ENCODE measurements at regions not wholly inside any gene's neighbourhood (a gene's known extent, or its start where the extent isn't known, plus 50 kb on each side); places are given as distances from the start of the nearest gene placed in this dataset.

DNA sequence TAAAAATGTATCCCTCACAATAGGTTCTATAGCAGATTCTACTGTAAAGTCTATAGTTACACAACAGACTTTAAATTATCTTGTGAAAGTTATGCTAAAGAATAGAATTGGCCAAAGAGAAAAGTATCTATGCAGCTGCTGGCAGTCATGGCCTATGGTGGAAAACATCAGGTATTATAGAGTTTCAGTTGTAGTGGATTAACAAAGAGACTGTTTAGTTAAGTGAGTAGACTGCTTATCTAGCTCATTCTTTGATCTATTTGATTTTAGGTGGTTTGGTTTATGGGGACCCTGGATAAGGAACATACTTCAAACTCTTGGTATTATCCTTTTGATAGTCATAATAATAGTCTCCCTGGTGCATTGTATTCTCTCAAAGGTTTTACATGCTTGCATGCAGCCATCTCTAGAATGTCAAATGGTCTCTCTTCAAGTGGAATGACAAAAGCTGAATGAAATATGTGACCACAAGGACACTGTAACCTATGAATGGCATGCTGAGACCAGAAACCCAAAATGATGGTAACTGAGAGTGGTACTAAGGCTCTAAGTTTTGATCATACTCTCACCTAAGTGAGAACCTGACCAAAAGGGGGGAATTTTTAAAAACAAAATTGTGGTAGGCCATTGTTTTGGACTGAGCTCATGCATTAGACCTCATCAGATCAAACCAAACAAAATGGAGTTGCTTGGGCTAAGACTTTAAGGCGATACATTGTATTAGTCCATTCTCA lies 54.9 kb upstream of the NAMPT start:
- Histone ChIP-seq H3K4me3 (no peak overlapping the region), H3K9me3 (peaks cover 0 to 8% of the 10 kb centered on the region in 2 donors), H3K27me3 (no peaks in the 10 kb centered on the region), H3K27ac (no peak overlapping the region), H3K36me3 (no peaks in the 10 kb centered on the region), H3K4me1 (ENCODE audit: insufficient read depth) (no peaks in the 10 kb centered on the region)
- TF ChIP-seq, protein P1, sequence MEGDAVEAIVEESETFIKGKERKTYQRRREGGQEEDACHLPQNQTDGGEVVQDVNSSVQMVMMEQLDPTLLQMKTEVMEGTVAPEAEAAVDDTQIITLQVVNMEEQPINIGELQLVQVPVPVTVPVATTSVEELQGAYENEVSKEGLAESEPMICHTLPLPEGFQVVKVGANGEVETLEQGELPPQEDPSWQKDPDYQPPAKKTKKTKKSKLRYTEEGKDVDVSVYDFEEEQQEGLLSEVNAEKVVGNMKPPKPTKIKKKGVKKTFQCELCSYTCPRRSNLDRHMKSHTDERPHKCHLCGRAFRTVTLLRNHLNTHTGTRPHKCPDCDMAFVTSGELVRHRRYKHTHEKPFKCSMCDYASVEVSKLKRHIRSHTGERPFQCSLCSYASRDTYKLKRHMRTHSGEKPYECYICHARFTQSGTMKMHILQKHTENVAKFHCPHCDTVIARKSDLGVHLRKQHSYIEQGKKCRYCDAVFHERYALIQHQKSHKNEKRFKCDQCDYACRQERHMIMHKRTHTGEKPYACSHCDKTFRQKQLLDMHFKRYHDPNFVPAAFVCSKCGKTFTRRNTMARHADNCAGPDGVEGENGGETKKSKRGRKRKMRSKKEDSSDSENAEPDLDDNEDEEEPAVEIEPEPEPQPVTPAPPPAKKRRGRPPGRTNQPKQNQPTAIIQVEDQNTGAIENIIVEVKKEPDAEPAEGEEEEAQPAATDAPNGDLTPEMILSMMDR (IDR thresholded peaks at IDR 0.05), result no peak
- TF ChIP-seq POLR2A (IDR thresholded peaks at IDR 0.05) (no peak), EP300 (IDR thresholded peaks at IDR 0.05) (no peak)
- WGBS, 3 donors, result 0 to 85% (median 65%) methylated on average over 1 of the region's 1 CpG
- intact Hi-C loops (cut with DNase I), result no loop called here
- DNase-seq, result no peak

DNA sequence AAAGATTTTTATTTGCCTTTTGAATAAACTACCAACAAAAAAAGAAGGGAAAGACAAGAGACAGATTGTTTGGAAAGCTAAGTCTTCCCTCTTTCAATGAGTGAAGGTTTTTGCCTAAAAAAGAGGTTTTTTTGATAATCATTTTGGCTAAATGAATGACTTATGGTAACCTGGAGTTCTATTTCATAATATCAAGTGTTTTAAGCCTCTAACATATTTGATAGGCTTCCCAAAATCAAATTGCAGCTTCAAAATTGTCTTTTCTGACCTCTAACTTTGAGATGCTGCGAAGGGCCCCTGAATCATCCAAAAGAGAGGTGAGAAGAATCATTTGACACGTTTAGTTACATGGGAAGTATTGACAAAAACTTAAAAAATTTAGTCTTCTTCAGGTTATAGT lies 53.0 kb upstream of the NAMPT start:
- WGBS, 3 donors, result 52 to 61% (median 56%) methylated on average over 2 of the region's 2 CpGs
- intact Hi-C loops (cut with DNase I), result no loop called here
- TF ChIP-seq, protein P1 (IDR thresholded peaks at IDR 0.05), result no peak
- no peak for TF ChIP-seq POLR2A (IDR thresholded peaks at IDR 0.05)
- no peak for TF ChIP-seq EP300 (IDR thresholded peaks at IDR 0.05)

DNA sequence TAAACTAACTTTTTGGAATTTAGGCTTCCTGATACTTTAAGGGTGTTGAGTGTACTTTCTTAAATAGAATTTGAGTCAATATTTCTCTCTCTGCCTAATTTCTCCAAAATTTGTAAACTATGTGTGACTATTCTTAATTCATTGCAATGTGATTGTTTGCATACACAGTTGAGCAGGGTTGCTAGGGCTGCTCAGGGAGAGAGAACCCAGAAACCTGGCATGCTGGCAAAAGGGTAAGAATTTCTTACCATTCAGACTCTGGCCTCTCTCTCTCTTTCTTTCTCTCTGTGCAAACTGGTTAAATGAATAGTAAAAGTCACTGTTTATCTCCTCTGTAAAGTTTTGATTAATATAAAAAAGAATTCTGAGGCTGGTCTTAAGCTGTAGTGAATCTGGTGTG lies 51.0 kb upstream of the NAMPT start:
- no peaks in the 10 kb centered on the region for H3K4me1 ChIP-seq (ENCODE audit: insufficient read depth)
- DNase-seq, result no peak
- H3K27me3 ChIP-seq, result no peaks in the 10 kb centered on the region
- H3K27ac ChIP-seq, result no peak overlapping the region
- peaks cover 0 to 5% of the 10 kb centered on the region in 2 donors for H3K9me3 ChIP-seq
- intact Hi-C loops (cut with DNase I), result no loop called here
- no peak overlapping the region for H3K4me3 ChIP-seq
- no peak for TF ChIP-seq EP300 (IDR thresholded peaks at IDR 0.05)
- no peak for TF ChIP-seq POLR2A (IDR thresholded peaks at IDR 0.05)
- TF ChIP-seq, protein P1 (IDR thresholded peaks at IDR 0.05), result no peak
- no peaks in the 10 kb centered on the region for H3K36me3 ChIP-seq

More for the DNA sequence above, 53.0 kb upstream of the NAMPT start:
- DNase-seq, result no peak
- Histone ChIP-seq H3K9me3 (peaks cover 0 to 5% of the 10 kb centered on the region in 2 donors), H3K4me1 (ENCODE audit: insufficient read depth) (no peaks in the 10 kb centered on the region), H3K36me3 (no peaks in the 10 kb centered on the region), H3K4me3 (no peak overlapping the region), H3K27me3 (no peaks in the 10 kb centered on the region), H3K27ac (no peak overlapping the region)
